NCI-H1417 (cell line): ENCODE measurements at regions not wholly inside any gene's neighbourhood (a gene's known extent, or its start where the extent isn't known, plus 50 kb on each side); places are given as distances from the start of the nearest gene placed in this dataset.

ENCODE experiments used
- DNase-seq, 3 experiments: peaks; one replicate each; lab custom pipeline; 2025; lab: John Stamatoyannopoulos, UW

- peak in 2 of 3 experiments; percentile 25 to 30 for DNase-seq
These were observed 261.9 kb upstream of the EPHA4 start for GRCh38 chr2:221833966-221834365.

GRCh38 chr2:221831051-221831450, 258.9 kb upstream of the EPHA4 start:
- DNase-seq, result no peak

GRCh38 chr2:221822416-221822815, 250.3 kb upstream of the EPHA4 start:
- DNase-seq, result no peak

- peak in 2 of 3 experiments; percentile 24 to 61 for DNase-seq
These were observed 246.7 kb upstream of the EPHA4 start for GRCh38 chr2:221818616-221819320.

GRCh38 chr2:221817878-221818277, 245.8 kb upstream of the EPHA4 start:
- no peak for DNase-seq

GRCh38 chr2:221817052-221817451, 244.9 kb upstream of the EPHA4 start:
- DNase-seq, result no peak

GRCh38 chr2:221816566-221816965, 244.5 kb upstream of the EPHA4 start:
- no peak for DNase-seq

- DNase-seq, result no peak
These were observed 238.5 kb upstream of the EPHA4 start for GRCh38 chr2:221810650-221811049.

- no peak for DNase-seq
These were observed 238.1 kb upstream of the EPHA4 start for GRCh38 chr2:221810245-221810644.

GRCh38 chr2:221808488-221808887, 236.4 kb upstream of the EPHA4 start:
- DNase-seq, result no peak

GRCh38 chr2:221807706-221808105, 235.6 kb upstream of the EPHA4 start:
- DNase-seq, result no peak

GRCh38 chr2:221802089-221802488, 230.0 kb upstream of the EPHA4 start:
- no peak for DNase-seq

GRCh38 chr2:221792971-221793521, 220.9 kb upstream of the EPHA4 start:
- no peak for DNase-seq

- no peak for DNase-seq
These were observed 219.7 kb upstream of the EPHA4 start for GRCh38 chr2:221791844-221792243.

GRCh38 chr2:221787561-221787960, 215.5 kb upstream of the EPHA4 start:
- DNase-seq, result no peak

- no peak for DNase-seq
These were observed 214.3 kb upstream of the EPHA4 start for GRCh38 chr2:221786297-221786926.

- DNase-seq, result no peak
These were observed 208.2 kb upstream of the EPHA4 start for GRCh38 chr2:221780281-221780688.

- DNase-seq, result no peak
These were observed 207.5 kb upstream of the EPHA4 start for GRCh38 chr2:221779614-221780067.

GRCh38 chr2:221778025-221778424, 205.9 kb upstream of the EPHA4 start:
- peak in 2 of 3 experiments; percentile 1 to 9 for DNase-seq

GRCh38 chr2:221777119-221777518, 205.0 kb upstream of the EPHA4 start:
- no peak for DNase-seq

- DNase-seq, result no peak
These were observed 203.0 kb upstream of the EPHA4 start for GRCh38 chr2:221775096-221775495.

- no peak for DNase-seq
These were observed 202.0 kb upstream of the EPHA4 start for GRCh38 chr2:221774136-221774535.

- no peak for DNase-seq
These were observed 199.2 kb upstream of the EPHA4 start for GRCh38 chr2:221771297-221771696.
